Activated CD8-positive, alpha-beta T cell treated with anti-CD3 and anti-CD28 coated beads for 36 hours (primary cell): ENCODE measurements at regions not wholly inside any gene's neighbourhood (a gene's known extent, or its start where the extent isn't known, plus 50 kb on each side); places are given as distances from the start of the nearest gene placed in this dataset.
A peak's percentile ranks its signal among the peaks of the same experiment; 100 is the strongest.

ENCODE experiments used
- ATAC-seq: fragments of 200-7000 bp; cut with Tn5 transposase; one replicate; pipeline ENCODE4 v1.10.0; 2021; ENCODE audit warnings: mild to moderate bottlenecking, moderate library complexity
- CTCF ChIA-PET: fragments of 350-600 bp; sonication (Branson Sonifier 250); formaldehyde crosslinking; loops from one replicate; lab custom pipeline; 2021; ENCODE audit warnings: antibody characterized with exemption; lab: Charles Lee
- POLR2A ChIA-PET: fragments of 350-600 bp; sonication (Branson Sonifier 250); formaldehyde crosslinking; loops from one replicate; lab custom pipeline; 2021; ENCODE audit warnings: antibody characterized with exemption; lab: Charles Lee
- DNase-seq: peaks from one replicate; pipeline ENCODE4 v3.0.0-alpha.2; 2020
- H3K27ac Mint-ChIP-seq: one replicate; pipeline ENCODE4 v1.8.0; 2021; ENCODE audit warnings: mild to moderate bottlenecking, mixed read lengths
- H3K27me3 Mint-ChIP-seq: one replicate; pipeline ENCODE4 v1.8.0; 2021; ENCODE audit warnings: mixed read lengths
- H3K36me3 Mint-ChIP-seq: one replicate; pipeline ENCODE4 v1.8.0; 2021; ENCODE audit warnings: low read depth, mixed read lengths
- H3K4me1 Mint-ChIP-seq: one replicate; pipeline ENCODE4 v1.8.0; 2021; ENCODE audit warnings: low read depth, mixed read lengths
- H3K4me3 Mint-ChIP-seq: one replicate; pipeline ENCODE4 v1.8.0; 2021; ENCODE audit warnings: mild to moderate bottlenecking, moderate library complexity, mixed read lengths
- H3K9me3 Mint-ChIP-seq: one replicate; pipeline ENCODE4 v1.8.0; 2021; ENCODE audit warnings: mixed read lengths
- intact Hi-C: fragments of 100-400 bp; cut with micrococcal nuclease; formaldehyde crosslinking; loops from one replicate; pipeline ENCODE4 v1.10.0; 2022
- TF ChIP-seq, protein P1 (sequence below): fragments of 200-600 bp; IDR thresholded peaks from one replicate; pipeline ENCODE4 v1.8.0; 2022; ENCODE audit warnings: antibody characterized with exemption, mild to moderate bottlenecking

DNA sequence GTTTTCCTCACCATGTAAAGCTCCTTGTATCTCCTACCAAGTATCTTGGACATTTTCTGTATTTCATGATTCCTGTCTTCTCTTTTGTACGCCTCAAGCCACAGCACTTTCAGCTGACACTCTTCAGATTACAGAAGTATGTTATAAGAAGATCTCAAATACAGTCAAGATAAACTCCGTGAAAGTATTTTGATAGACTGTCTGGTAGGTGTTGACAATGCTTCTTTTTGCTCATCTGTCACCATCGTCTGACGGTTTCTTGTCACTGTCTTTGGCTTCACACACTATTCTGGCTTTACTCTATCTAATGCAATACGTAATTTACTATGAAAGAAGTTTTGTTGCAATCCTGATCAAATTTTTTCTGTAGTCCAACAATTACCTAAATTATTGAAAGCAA is 294.5 kb upstream of the CDH12 start:
- H3K4me1 Mint-ChIP-seq, result no peaks in the 10 kb centered on the region
- POLR2A ChIA-PET, result no interaction called here
- no peak overlapping the region for H3K27ac Mint-ChIP-seq
- CTCF ChIA-PET, result no interaction called here
- TF ChIP-seq, protein P1, sequence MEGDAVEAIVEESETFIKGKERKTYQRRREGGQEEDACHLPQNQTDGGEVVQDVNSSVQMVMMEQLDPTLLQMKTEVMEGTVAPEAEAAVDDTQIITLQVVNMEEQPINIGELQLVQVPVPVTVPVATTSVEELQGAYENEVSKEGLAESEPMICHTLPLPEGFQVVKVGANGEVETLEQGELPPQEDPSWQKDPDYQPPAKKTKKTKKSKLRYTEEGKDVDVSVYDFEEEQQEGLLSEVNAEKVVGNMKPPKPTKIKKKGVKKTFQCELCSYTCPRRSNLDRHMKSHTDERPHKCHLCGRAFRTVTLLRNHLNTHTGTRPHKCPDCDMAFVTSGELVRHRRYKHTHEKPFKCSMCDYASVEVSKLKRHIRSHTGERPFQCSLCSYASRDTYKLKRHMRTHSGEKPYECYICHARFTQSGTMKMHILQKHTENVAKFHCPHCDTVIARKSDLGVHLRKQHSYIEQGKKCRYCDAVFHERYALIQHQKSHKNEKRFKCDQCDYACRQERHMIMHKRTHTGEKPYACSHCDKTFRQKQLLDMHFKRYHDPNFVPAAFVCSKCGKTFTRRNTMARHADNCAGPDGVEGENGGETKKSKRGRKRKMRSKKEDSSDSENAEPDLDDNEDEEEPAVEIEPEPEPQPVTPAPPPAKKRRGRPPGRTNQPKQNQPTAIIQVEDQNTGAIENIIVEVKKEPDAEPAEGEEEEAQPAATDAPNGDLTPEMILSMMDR, result no peak
- no peaks in the 10 kb centered on the region for H3K27me3 Mint-ChIP-seq
- no peaks in the 10 kb centered on the region for H3K36me3 Mint-ChIP-seq
- H3K4me3 Mint-ChIP-seq, result no peak overlapping the region
- intact Hi-C loops, result no loop called here
- peaks cover 19% of the 10 kb centered on the region for H3K9me3 Mint-ChIP-seq
- DNase-seq (no peak), ATAC-seq (no peak)

DNA sequence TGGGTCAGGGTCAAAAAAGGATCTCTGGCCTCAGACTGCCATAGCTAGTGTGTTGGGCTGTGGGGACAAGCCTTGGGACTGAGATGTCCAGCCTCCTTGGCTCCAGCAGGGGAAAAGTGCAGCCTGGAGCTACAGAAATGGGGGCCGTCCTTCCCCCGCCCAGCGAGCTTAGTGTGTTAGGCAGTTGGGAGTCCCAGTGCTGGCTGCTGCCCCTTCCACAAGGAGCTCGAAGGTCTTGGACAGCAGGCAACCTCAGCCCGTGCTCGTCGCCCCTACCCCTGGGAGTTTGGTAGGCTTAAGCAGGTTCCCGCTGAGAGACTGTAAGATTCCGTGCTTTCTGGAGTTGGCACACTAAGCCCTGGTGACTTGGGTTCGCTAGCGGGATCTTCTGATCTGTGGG is 293.0 kb upstream of the CDH12 start:
- H3K27ac Mint-ChIP-seq, result no peak overlapping the region
- H3K4me3 Mint-ChIP-seq, result no peak overlapping the region
- peaks cover 19% of the 10 kb centered on the region for H3K9me3 Mint-ChIP-seq
- intact Hi-C loops, result no loop called here
- no peak for DNase-seq
- CTCF ChIA-PET, result no interaction called here
- no peaks in the 10 kb centered on the region for H3K36me3 Mint-ChIP-seq
- no peak for ATAC-seq
- TF ChIP-seq, protein P1, result no peak
- H3K4me1 Mint-ChIP-seq, result no peaks in the 10 kb centered on the region
- no peaks in the 10 kb centered on the region for H3K27me3 Mint-ChIP-seq
- POLR2A ChIA-PET, result no interaction called here

DNA sequence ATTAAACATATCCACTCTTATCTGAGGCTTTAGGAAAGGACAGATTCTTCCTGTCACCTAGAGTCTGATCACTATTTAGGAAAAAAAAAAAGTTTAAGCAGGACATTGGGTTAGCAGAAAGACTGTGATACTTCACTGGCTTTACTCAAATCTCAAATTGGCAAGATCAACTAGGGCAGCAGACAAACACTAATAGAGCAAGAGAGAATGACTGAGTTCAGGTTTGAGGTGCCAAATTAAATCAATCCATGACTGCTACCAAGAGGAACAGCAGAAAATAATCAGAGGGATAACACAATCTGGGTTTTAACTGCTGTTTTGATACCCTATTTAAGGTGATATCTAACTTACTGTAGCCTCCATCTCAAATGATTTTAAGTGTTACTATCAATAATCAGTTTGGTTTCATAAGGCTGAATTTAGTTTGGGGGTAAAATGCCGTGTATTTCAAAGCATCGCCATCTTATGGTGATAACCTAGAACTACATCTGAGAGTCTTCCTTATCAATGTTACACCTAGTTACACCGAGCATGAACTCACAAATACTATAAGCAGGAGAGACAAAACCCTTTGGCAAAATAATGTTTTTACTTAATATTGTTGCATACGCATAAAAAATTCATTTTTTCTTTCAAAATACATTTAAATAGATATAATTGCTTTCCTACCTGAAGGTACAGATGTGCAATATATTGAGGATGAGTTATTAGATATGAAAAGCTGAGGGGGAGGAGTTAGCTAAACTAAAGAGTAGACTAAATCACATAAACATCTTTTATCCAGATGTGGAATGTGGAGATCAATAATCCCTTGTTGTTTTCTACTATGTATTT is 286.4 kb upstream of the CDH12 start:
- intact Hi-C loops, result no loop called here
- Mint-ChIP-seq H3K36me3 (no peaks in the 10 kb centered on the region), H3K27ac (no peak overlapping the region), H3K27me3 (no peaks in the 10 kb centered on the region), H3K9me3 (peaks cover 7% of the 10 kb centered on the region), H3K4me1 (no peaks in the 10 kb centered on the region), H3K4me3 (no peak overlapping the region)
- ChIA-PET POLR2A (no interaction called here), CTCF (no interaction called here)
- no peak for DNase-seq
- TF ChIP-seq, protein P1, result peak; percentile 48
- no peak for ATAC-seq

DNA sequence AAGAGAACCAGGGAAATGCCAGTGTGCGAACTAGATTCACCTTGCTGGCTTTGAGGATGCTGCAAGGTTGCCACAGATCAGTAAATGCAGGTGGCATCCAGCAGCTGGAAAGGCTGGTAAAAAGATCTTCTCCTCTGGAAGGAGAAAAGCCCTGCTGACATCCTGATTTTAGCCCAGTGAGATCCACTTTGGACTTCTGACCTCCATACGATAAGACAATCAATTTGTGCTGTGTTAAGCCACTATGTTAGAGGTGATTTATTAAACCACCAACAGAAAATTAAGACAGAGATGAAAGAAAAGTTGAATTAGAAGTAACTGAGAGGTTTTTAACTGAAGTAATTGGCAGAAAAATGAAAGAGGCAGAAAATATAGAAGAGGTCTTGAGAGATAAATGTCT is 283.8 kb upstream of the CDH12 start:
- Mint-ChIP-seq H3K4me1 (no peaks in the 10 kb centered on the region), H3K27ac (no peak overlapping the region), H3K27me3 (no peaks in the 10 kb centered on the region), H3K36me3 (no peaks in the 10 kb centered on the region), H3K4me3 (no peak overlapping the region), H3K9me3 (peaks cover under 1% of the 10 kb centered on the region)
- DNase-seq (no peak), ATAC-seq (no peak)
- intact Hi-C loops, result no loop called here
- POLR2A ChIA-PET, result no interaction called here
- TF ChIP-seq, protein P1, result no peak
- CTCF ChIA-PET, result no interaction called here

DNA sequence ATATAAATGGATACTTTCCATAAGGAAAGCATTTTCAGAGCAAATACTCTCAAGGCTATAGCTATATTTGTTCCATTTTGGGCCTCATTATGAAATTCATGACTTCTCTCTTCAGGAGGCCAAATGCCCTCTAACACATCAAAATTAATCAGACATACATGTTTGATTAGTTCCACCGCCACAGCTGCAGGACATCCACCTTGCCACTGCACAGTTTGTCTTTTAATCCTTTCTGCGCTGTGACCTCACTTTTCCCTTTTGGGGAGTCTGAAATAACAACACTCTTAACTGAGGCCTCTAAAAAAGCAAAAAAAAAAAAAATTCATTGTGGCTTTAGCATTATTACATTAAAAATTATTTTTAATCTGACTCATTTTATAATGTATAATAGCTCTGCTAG is 279.1 kb upstream of the CDH12 start:
- H3K36me3 Mint-ChIP-seq, result no peaks in the 10 kb centered on the region
- intact Hi-C loops, result no loop called here
- ChIA-PET CTCF (no interaction called here), POLR2A (no interaction called here)
- DNase-seq (no peak), ATAC-seq (no peak)
- H3K27ac Mint-ChIP-seq, result no peak overlapping the region
- H3K4me3 Mint-ChIP-seq, result no peak overlapping the region
- H3K9me3 Mint-ChIP-seq, result peaks cover 1% of the 10 kb centered on the region
- H3K27me3 Mint-ChIP-seq, result no peaks in the 10 kb centered on the region
- TF ChIP-seq, protein P1, result no peak
- H3K4me1 Mint-ChIP-seq, result no peaks in the 10 kb centered on the region
